Lower leg skin (tissue), 4 donors: ENCODE measurements at regions not wholly inside any gene's neighbourhood (a gene's known extent, or its start where the extent isn't known, plus 50 kb on each side); places are given as distances from the start of the nearest gene placed in this dataset.

Experiments
- DNase-seq, 2 donors: peaks; one replicate each; pipeline ENCODE4 v3.0.0-alpha.2; 2019; ENCODE audit warnings: low spot score in 2 of 2
- H3K4me3 ChIP-seq: fragments of 200-600 bp; sonication (generic); 2 replicates; pipeline ENCODE4 v1.5.1; 2017; ENCODE audit warnings: mild to moderate bottlenecking, low read depth; ENCODE audit not compliant: poor library complexity, severe bottlenecking
- CTCF ChIP-seq, 3 donors: fragments of 450-650 bp; IDR thresholded peaks; one replicate each; pipeline ENCODE4 v1.5.1; 2016; ENCODE audit warnings: antibody characterized with exemption in 3 of 3, mild to moderate bottlenecking in 3 of 3, moderate library complexity in 2 of 3
- POLR2A ChIP-seq, 2 donors: fragments of 450-650 bp; IDR thresholded peaks; one replicate each; pipeline ENCODE4 v1.6.1; 2016 to 2017; ENCODE audit warnings: antibody characterized with exemption in 2 of 2, mild to moderate bottlenecking in 1 of 2, moderate library complexity in 1 of 2
- WGBS, 2 donors: methylation state at CpG; one replicate each; pipeline ENCODE4 v1.1.5; 2018; 5-methylcytosine and 5-hydroxymethylcytosine counted together
- intact Hi-C: fragments of 100-400 bp; cut with DNase I; formaldehyde crosslinking; loops from one replicate; pipeline ENCODE4 v1.15.0; 2023; ENCODE audit warnings: low total_unique reads

- intact Hi-C loops: no loop called here
- TF ChIP-seq CTCF (IDR thresholded peaks at IDR 0.05): no peak
- no peak for TF ChIP-seq POLR2A (IDR thresholded peaks at IDR 0.05)
- DNase-seq: peak in 1 of 2 donors; percentile 42
- H3K4me3 ChIP-seq: no peak overlapping the region
- 37 to 49% methylated on average over 7 of the region's 7 CpGs for WGBS, 2 donors
These were observed 51.4 kb upstream of the LRIG2 start for GRCh38 chr1:113021430-113022085.
